ENCODE measurements at regions not wholly inside any gene's neighbourhood (a gene's known extent, or its start where the extent isn't known, plus 50 kb on each side); places are given as distances from the start of the nearest gene placed in this dataset.

DNA sequence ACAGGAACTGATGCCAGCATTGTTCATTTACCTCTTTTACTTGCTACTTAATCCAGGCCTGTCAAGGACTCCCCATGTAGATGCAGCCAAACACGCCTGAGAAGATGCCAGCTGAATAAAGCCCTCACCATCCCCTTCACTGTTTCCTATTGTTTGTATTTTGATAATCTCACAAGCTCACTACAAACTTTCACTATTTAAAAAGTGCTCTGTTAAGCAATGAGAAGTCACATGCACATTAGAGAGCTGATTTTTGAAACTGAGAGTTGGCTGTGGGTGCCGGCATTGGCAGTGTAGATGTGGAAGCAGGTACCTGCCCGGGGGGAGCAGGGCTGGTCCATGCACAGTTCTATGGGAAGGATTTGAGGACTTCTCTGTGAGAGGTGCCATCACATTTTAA is 169.8 kb upstream of the GRB10 start:
- TF ChIP-seq CTCF (IDR thresholded peaks at IDR 0.05), result no peak
- no peak for TF ChIP-seq POLR2A (IDR thresholded peaks at IDR 0.05)
